Stimulated activated CD8-positive, alpha-beta memory T cell treated with anti-CD3 and anti-CD28 coated beads, Interleukin-7, amount 100 ng/mL, for 4 hours (primary cell): ENCODE measurements at regions not wholly inside any gene's neighbourhood (a gene's known extent, or its start where the extent isn't known, plus 50 kb on each side); places are given as distances from the start of the nearest gene placed in this dataset.
"Not testable (repeated sequence)": the region's sequence is repeated elsewhere in the genome, so short reads cannot be mapped to it uniquely, and the experiment has no call there.

Experiments used
- DNase-seq, 2 donors: peaks; one replicate each; pipeline ENCODE4 v3.0.0-alpha.2; 2020; ENCODE audit warnings: low read depth in 2 of 2

- DNase-seq: no peak
These were observed 476.3 kb upstream of the CADM1 start for GRCh38 chr11:115980337-115981103.

DNA sequence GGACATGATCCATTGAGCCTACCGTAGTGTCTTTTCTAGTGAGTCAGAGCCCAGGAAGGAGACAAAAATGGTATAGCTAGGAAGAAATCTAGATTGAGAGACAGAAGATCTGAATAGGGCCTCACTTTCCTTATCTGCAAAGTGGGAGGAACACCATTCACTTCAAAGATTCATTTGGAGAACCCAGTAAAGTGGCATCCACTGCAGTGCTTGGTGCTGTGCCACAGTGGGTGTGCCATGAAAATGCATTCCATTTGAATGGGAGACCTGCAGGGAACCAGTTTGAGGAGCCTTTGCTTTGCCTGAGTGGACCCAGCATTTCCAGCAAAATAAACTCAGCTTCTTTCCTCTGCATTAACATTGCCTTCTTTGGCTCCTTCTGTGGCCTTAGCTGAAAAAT is 470.5 kb upstream of the CADM1 start:
- no peak for DNase-seq

- not testable (repeated sequence) for DNase-seq
These were observed 463.0 kb upstream of the CADM1 start for GRCh38 chr11:115967203-115967602.

DNA sequence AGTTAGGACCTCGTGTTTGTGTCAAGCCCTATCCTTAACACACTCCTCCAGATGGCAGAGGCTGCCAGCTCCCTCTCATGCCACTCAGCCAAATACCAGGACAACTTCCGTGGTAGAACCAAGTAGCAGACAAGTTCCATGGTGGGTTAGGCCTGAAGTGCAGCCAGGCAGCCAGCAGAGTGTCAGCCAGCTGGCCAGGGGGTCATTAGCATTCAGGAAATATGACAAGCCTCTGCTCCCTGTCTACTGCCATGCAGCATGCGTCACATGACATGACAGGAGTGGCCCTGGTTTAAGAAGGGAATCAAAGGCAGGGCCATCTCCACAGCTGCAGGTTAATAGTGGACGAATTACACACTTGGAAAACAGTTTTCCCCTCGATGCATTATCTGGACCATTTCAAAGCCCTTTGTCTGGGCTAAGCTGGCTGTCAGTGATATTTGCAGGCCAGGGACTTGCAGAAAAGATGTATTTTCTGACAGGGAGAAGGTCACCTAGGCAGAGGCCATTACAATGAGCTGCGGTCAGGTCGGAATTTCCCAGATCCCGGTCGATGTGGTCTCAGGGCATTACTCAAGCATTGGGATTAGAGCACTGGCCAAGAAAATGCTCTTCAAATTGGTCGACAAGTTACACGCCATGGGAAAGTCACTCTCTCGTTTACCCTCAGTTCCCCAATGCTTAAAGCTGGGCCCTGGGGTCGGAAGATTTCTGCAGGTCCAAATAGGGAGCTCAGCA is 461.7 kb upstream of the CADM1 start:
- no peak for DNase-seq

GRCh38 chr11:115964091-115964490 is 459.9 kb upstream of the CADM1 start:
- no peak for DNase-seq

DNA sequence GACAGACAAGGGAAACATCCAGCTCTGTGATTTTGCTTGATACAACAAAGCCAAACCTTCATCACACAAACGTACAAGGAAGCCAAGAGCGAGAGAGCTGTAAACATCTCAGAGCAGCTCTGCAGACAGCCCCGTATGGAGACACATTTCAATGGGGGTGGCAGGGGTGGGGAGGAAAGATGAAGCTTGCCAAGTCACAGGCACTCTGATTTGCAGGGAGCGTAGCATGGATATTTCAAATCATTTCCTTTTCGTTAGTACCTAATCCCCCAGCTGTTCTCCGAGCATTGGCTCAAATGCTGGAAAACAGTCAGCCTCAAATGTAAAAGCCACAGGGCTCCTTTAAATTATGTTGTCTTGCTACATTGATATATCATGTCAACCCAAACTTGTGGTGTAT is 458.9 kb upstream of the CADM1 start:
- DNase-seq: no peak

DNA sequence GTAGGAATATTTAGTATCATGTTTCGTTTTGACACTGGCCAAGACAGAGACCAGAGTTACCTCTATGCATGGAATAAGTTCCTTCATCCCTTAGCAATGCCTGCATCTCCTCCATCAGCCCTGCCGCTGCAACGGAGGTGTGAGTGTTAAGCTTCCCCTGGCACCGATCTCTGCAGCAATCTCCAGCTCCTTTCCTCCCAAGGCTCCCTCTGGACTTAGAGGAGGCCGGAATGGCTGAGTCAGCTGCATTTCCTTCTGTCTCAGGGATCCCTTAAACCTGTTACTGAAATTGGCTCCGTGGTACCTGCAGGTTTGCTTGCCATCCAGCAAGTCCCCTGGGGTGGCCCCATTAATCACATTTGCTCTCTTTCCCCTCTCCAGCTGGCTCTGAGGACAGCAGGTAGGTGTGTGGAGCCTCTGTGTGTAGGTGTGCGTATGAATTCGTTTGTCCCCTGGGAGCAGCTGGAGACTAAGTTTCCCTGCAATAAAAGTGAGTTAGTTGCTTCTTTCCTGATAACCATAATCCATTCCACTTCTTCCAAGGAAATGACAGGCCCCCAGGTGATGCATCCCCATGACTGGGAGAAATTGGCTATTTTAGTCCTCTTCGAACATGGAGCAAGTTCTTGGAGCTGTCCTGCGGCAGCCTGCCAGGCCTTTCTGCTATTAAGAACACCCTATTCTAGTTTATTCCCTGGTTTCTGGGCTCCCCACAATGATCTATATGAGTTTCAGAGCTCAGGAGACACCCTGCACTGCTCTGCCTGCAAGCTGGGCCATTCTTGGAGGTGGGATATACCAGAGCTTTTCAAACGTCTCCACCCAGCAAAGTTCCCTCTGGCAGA is 457.2 kb upstream of the CADM1 start:
- DNase-seq: no peak

- DNase-seq: no peak
These were observed 454.9 kb upstream of the CADM1 start for GRCh38 chr11:115959081-115959486.

DNA sequence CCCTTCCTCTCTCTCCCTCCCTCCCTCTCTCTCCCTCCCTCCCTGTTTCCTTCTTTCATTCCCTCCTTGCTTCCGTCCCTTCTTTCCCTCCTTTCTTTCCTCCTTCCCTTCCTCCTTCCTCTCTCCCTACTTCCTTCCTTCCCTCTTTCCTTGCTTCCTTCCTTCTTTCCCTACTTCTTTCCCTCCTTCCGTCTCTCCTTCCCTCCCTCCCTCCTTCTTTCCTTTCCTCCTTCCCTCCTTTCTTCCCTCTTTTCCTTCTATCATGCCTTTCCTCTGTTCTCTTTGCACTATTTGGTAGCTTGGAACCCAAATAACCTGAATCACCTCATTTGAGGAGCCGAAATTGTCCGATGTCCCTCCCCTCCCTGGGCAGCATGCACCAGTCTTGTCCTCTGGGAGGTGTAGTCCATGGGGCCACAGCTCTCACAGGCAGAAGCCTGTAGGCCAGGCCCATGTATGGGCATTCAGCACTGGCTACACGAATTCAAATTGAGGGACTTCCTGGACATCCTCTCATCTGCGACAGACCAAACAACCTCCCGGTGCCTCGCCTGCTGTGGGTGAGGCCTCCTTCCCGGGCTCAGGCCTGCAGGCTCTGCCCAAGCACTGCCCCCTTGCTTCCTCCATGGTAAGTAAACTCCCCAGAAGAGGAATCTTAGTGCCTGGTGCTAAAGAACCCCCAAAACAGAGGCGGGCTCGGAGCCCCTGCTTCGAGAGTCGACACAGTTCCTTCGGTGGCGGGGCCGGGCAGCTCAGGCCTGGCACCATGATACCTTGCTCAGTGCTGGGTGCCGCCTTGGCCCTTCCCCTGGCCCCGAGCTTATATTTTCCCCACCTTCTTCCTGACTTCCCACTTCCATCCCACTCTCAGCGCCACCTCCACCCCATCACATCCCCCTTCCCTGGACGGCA is 454.1 kb upstream of the CADM1 start:
- DNase-seq: no peak

DNA sequence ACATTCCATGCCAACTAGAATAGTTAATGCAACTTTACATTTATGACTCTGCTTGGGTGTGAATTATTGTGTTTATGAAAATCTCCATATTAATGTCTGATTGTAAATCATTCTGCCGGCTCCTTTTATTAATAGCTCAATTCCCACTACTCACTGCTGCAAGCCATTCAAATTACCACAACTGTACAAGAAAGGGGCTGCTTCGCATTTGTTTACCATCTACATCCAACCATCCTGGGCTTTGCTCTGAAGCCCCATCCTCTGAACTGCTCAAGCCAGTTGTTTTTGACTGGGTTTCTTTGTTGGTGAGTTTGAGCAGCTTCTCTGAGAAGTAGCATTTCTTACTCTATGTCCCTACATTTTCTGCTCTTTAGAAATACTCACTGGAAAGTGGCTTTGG is 451.6 kb upstream of the CADM1 start:
- no peak for DNase-seq

- no peak for DNase-seq
These were observed 446.4 kb upstream of the CADM1 start for GRCh38 chr11:115950660-115951059.

DNA sequence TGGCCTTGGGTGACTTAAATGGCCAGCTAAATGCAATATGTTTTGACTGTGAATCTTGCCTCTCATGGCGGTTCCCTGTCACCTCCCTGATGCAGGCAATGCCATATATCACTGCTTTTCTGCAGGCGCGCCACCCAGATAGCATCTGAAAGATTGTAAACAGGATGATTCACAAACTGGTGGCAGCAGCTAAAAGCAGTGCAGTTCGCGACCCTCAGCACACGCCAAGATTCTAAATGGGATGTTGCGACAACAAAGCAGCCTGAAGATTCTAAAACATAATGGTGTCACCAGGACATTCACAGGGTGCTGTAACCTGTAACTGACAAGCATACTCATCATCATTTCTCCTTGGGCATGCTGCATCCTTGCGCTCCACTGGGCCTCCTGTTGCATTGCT is 440.4 kb upstream of the CADM1 start:
- no peak for DNase-seq

- no peak for DNase-seq
These were observed 437.8 kb upstream of the CADM1 start for GRCh38 chr11:115942011-115942410.

- no peak for DNase-seq
These were observed 437.3 kb upstream of the CADM1 start for GRCh38 chr11:115941481-115941993.

GRCh38 chr11:115941044-115941443 is 436.8 kb upstream of the CADM1 start:
- no peak for DNase-seq

- no peak for DNase-seq
These were observed 435.7 kb upstream of the CADM1 start for GRCh38 chr11:115939731-115940421.

- DNase-seq: no peak
These were observed 435.0 kb upstream of the CADM1 start for GRCh38 chr11:115939104-115939730.

GRCh38 chr11:115933564-115933963 is 429.3 kb upstream of the CADM1 start:
- DNase-seq: no peak

DNA sequence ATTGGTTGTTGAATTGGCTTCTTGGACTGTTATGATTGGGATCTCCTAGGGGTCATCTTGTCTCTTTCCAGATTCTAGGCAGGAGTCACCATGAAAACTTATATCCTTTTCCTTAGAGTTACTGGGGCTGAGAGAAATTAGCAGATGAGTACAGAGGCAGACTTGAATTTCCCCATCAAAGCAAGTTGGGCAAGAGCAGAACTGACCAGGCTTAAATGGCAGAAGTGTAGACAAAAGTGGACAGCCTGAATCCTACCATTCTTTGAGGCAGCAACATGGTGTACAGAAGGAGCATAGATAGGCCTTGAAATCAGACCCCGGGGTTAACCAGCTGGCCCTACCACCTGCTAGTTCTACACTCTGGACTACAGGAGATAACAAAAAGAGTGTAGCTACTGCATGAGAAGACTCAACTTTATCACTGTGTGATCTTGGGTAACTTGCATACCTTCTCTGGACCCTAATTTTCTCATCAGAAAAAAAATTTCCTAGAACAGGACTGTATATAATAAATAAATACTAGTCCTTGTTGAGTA is 427.4 kb upstream of the CADM1 start:
- DNase-seq: no peak
